ENCODE measurements at regions not wholly inside any gene's neighbourhood (a gene's known extent, or its start where the extent isn't known, plus 50 kb on each side); places are given as distances from the start of the nearest gene placed in this dataset.

- no peak for DNase-seq (ENCODE audit: low read depth in 2 of 3, low spot score in 2 of 3)
Observed at GRCh38 chr1:199307496-199308264, 668.8 kb downstream of the PTPRC start.

GRCh38 chr1:199308349-199308846, 669.6 kb downstream of the PTPRC start:
- no peak for DNase-seq (ENCODE audit: low read depth in 2 of 3, low spot score in 2 of 3)

GRCh38 chr1:199310708-199311107, 671.9 kb downstream of the PTPRC start:
- DNase-seq (ENCODE audit: low read depth in 2 of 3, low spot score in 2 of 3): no peak

- no peak for DNase-seq (ENCODE audit: low read depth in 2 of 3, low spot score in 2 of 3)
Observed at GRCh38 chr1:199311478-199312262, 672.8 kb downstream of the PTPRC start.

- no peak for DNase-seq (ENCODE audit: low read depth in 2 of 3, low spot score in 2 of 3)
Observed at GRCh38 chr1:199312626-199313025, 673.8 kb downstream of the PTPRC start.

- DNase-seq (ENCODE audit: low read depth in 2 of 3, low spot score in 2 of 3): no peak
Observed at GRCh38 chr1:199313444-199313843, 674.6 kb downstream of the PTPRC start.

GRCh38 chr1:199319341-199319740, 680.5 kb downstream of the PTPRC start:
- no peak for DNase-seq (ENCODE audit: low read depth in 2 of 3, low spot score in 2 of 3)

- no peak for DNase-seq (ENCODE audit: low read depth in 2 of 3, low spot score in 2 of 3)
Observed at GRCh38 chr1:199322278-199322677, 683.4 kb downstream of the PTPRC start.

GRCh38 chr1:199333180-199333579, 694.3 kb upstream of the NR5A2 start:
- DNase-seq (ENCODE audit: low read depth in 2 of 3, low spot score in 2 of 3): no peak

GRCh38 chr1:199335496-199335895, 692.0 kb upstream of the NR5A2 start:
- DNase-seq (ENCODE audit: low read depth in 2 of 3, low spot score in 2 of 3): no peak

GRCh38 chr1:199336745-199337640, 690.5 kb upstream of the NR5A2 start:
- no peak for DNase-seq (ENCODE audit: low read depth in 2 of 3, low spot score in 2 of 3)

GRCh38 chr1:199338760-199339159, 688.8 kb upstream of the NR5A2 start:
- DNase-seq (ENCODE audit: low read depth in 2 of 3, low spot score in 2 of 3): no peak

GRCh38 chr1:199352351-199352750, 675.2 kb upstream of the NR5A2 start:
- DNase-seq (ENCODE audit: low read depth in 2 of 3, low spot score in 2 of 3): no peak

- no peak for DNase-seq (ENCODE audit: low read depth in 2 of 3, low spot score in 2 of 3)
Observed at GRCh38 chr1:199353906-199354305, 673.6 kb upstream of the NR5A2 start.

GRCh38 chr1:199356561-199356960, 670.9 kb upstream of the NR5A2 start:
- no peak for DNase-seq (ENCODE audit: low read depth in 2 of 3, low spot score in 2 of 3)

- no peak for DNase-seq (ENCODE audit: low read depth in 2 of 3, low spot score in 2 of 3)
Observed at GRCh38 chr1:199357599-199357998, 669.9 kb upstream of the NR5A2 start.

- DNase-seq (ENCODE audit: low read depth in 2 of 3, low spot score in 2 of 3): no peak
Observed at GRCh38 chr1:199362996-199363395, 664.5 kb upstream of the NR5A2 start.

GRCh38 chr1:199373139-199373538, 654.4 kb upstream of the NR5A2 start:
- DNase-seq (ENCODE audit: low read depth in 2 of 3, low spot score in 2 of 3): no peak

- no peak for DNase-seq (ENCODE audit: low read depth in 2 of 3, low spot score in 2 of 3)
Observed at GRCh38 chr1:199377211-199377610, 650.3 kb upstream of the NR5A2 start.

GRCh38 chr1:199383793-199384192, 643.7 kb upstream of the NR5A2 start:
- DNase-seq (ENCODE audit: low read depth in 2 of 3, low spot score in 2 of 3): no peak

GRCh38 chr1:199394856-199395255, 632.7 kb upstream of the NR5A2 start:
- DNase-seq (ENCODE audit: low read depth in 2 of 3, low spot score in 2 of 3): no peak

Measured in activated CD8-positive, alpha-beta memory T cell treated with anti-CD3 and anti-CD28 coated beads for 48 hours (primary cell).